ENCODE measurements at regions not wholly inside any gene's neighbourhood (a gene's known extent, or its start where the extent isn't known, plus 50 kb on each side); places are given as distances from the start of the nearest gene placed in this dataset.

- H3K4me3 ChIP-seq (ENCODE audit: low read depth, low read length), result no peak overlapping the region
- TF ChIP-seq POLR2A (IDR thresholded peaks at IDR 0.05; ENCODE audit: extremely low read depth, insufficient read length), result no peak
- TF ChIP-seq, protein P1, sequence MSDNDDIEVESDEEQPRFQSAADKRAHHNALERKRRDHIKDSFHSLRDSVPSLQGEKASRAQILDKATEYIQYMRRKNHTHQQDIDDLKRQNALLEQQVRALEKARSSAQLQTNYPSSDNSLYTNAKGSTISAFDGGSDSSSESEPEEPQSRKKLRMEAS (IDR thresholded peaks at IDR 0.05; ENCODE audit: low read depth, low read length), result no peak
- TF ChIP-seq MYC (IDR thresholded peaks at IDR 0.05; ENCODE audit: low read depth, low read length), result no peak
- TF ChIP-seq, protein P2, sequence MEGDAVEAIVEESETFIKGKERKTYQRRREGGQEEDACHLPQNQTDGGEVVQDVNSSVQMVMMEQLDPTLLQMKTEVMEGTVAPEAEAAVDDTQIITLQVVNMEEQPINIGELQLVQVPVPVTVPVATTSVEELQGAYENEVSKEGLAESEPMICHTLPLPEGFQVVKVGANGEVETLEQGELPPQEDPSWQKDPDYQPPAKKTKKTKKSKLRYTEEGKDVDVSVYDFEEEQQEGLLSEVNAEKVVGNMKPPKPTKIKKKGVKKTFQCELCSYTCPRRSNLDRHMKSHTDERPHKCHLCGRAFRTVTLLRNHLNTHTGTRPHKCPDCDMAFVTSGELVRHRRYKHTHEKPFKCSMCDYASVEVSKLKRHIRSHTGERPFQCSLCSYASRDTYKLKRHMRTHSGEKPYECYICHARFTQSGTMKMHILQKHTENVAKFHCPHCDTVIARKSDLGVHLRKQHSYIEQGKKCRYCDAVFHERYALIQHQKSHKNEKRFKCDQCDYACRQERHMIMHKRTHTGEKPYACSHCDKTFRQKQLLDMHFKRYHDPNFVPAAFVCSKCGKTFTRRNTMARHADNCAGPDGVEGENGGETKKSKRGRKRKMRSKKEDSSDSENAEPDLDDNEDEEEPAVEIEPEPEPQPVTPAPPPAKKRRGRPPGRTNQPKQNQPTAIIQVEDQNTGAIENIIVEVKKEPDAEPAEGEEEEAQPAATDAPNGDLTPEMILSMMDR (IDR thresholded peaks at IDR 0.05; ENCODE audit: low read depth, low read length), result no peak
- no peak for DNase-seq (ENCODE audit: low read depth)
Measured at GRCh38 chr6:40197371-40197770, 263.1 kb upstream of the MOCS1 start.

GRCh38 chr6:40196135-40196518 is 261.9 kb upstream of the MOCS1 start:
- TF ChIP-seq, protein P2 (IDR thresholded peaks at IDR 0.05; ENCODE audit: low read depth, low read length), result no peak
- TF ChIP-seq MYC (IDR thresholded peaks at IDR 0.05; ENCODE audit: low read depth, low read length) (no peak), POLR2A (IDR thresholded peaks at IDR 0.05; ENCODE audit: extremely low read depth, insufficient read length) (no peak)
- TF ChIP-seq, protein P1 (IDR thresholded peaks at IDR 0.05; ENCODE audit: low read depth, low read length), result no peak
- no peak overlapping the region for H3K4me3 ChIP-seq (ENCODE audit: low read depth, low read length)
- DNase-seq (ENCODE audit: low read depth), result no peak

DNA sequence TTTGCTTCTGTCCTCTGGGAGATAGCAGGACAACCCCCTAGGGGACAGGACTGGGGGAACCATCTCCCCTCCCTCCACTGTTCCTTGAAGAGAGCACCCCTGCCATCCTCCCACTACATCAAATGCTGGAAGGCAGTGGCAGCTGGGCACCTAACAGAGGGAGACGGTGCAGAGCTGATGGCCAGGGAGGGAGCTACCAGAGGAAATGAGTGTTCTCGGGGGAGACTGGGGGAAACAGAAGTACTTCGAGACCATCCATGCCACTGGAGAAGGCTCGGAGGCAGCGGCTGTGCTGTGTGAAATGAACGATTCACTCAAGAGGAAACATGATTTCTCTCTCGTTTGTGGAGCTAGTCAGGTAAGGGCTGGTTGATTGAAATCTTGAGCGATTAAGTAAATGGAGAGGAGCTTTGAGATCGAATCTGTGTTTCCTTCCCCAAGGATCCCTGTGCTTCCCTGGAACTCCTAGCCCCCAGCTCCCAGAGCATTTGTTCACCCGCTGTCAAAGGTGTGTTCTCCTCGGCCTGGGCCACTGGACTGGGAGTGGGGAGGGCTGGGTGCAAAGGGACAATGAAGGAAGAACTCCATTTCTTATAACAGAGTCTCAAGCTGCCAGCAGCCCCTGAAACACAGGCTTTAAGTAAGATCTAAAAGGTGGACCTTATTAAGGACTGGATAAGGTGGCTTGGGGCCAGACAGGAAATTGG is 261.3 kb upstream of the MOCS1 start:
- TF ChIP-seq MYC (IDR thresholded peaks at IDR 0.05; ENCODE audit: low read depth, low read length), result no peak
- TF ChIP-seq, protein P2 (IDR thresholded peaks at IDR 0.05; ENCODE audit: low read depth, low read length), result no peak
- TF ChIP-seq, protein P1 (IDR thresholded peaks at IDR 0.05; ENCODE audit: low read depth, low read length), result no peak
- TF ChIP-seq POLR2A (IDR thresholded peaks at IDR 0.05; ENCODE audit: extremely low read depth, insufficient read length), result no peak
- H3K4me3 ChIP-seq (ENCODE audit: low read depth, low read length), result no peak overlapping the region
- no peak for DNase-seq (ENCODE audit: low read depth)

GRCh38 chr6:40194447-40195170 is 260.3 kb upstream of the MOCS1 start:
- TF ChIP-seq, protein P2 (IDR thresholded peaks at IDR 0.05; ENCODE audit: low read depth, low read length), result no peak
- no peak for TF ChIP-seq POLR2A (IDR thresholded peaks at IDR 0.05; ENCODE audit: extremely low read depth, insufficient read length)
- TF ChIP-seq MYC (IDR thresholded peaks at IDR 0.05; ENCODE audit: low read depth, low read length), result no peak
- TF ChIP-seq, protein P1 (IDR thresholded peaks at IDR 0.05; ENCODE audit: low read depth, low read length), result no peak
- DNase-seq (ENCODE audit: low read depth), result no peak
- H3K4me3 ChIP-seq (ENCODE audit: low read depth, low read length), result no peak overlapping the region

GRCh38 chr6:40192516-40192915 is 258.3 kb upstream of the MOCS1 start:
- DNase-seq (ENCODE audit: low read depth), result no peak
- no peak overlapping the region for H3K4me3 ChIP-seq (ENCODE audit: low read depth, low read length)
- TF ChIP-seq, protein P2 (IDR thresholded peaks at IDR 0.05; ENCODE audit: low read depth, low read length), result no peak
- no peak for TF ChIP-seq MYC (IDR thresholded peaks at IDR 0.05; ENCODE audit: low read depth, low read length)
- no peak for TF ChIP-seq POLR2A (IDR thresholded peaks at IDR 0.05; ENCODE audit: extremely low read depth, insufficient read length)
- TF ChIP-seq, protein P1 (IDR thresholded peaks at IDR 0.05; ENCODE audit: low read depth, low read length), result no peak

Data from NB4 (cell line).